Stimulated activated CD8-positive, alpha-beta memory T cell treated with anti-CD3 and anti-CD28 coated beads, Interleukin-15, amount 100 ng/mL, for 1 hour (primary cell): ENCODE measurements at regions not wholly inside any gene's neighbourhood (a gene's known extent, or its start where the extent isn't known, plus 50 kb on each side); places are given as distances from the start of the nearest gene placed in this dataset.
"Not testable (repeated sequence)": the region's sequence is repeated elsewhere in the genome, so short reads cannot be mapped to it uniquely, and the experiment has no call there.

ENCODE experiments used
- DNase-seq: peaks from one replicate; pipeline ENCODE4 v3.0.0-alpha.2; 2020; ENCODE audit warnings: low read depth

GRCh38 chr11:88061111-88061510 lies 114.1 kb downstream of the RAB38 start:
- DNase-seq: no peak

GRCh38 chr11:88059326-88059725 lies 115.9 kb downstream of the RAB38 start:
- no peak for DNase-seq

GRCh38 chr11:88051396-88051795 lies 123.8 kb downstream of the RAB38 start:
- DNase-seq: no peak

- no peak for DNase-seq
Observed at GRCh38 chr11:88050247-88050646, 125.0 kb downstream of the RAB38 start.

GRCh38 chr11:88045288-88045687 lies 130.0 kb downstream of the RAB38 start:
- not testable (repeated sequence) for DNase-seq

GRCh38 chr11:88044658-88045057 lies 130.6 kb downstream of the RAB38 start:
- not testable (repeated sequence) for DNase-seq

- DNase-seq: no peak
Observed at GRCh38 chr11:88043149-88043548, 132.1 kb downstream of the RAB38 start.

- no peak for DNase-seq
Observed at GRCh38 chr11:88042647-88043046, 132.6 kb downstream of the RAB38 start.

GRCh38 chr11:88042238-88042637 lies 133.0 kb downstream of the RAB38 start:
- no peak for DNase-seq

GRCh38 chr11:88041679-88042078 lies 133.6 kb downstream of the RAB38 start:
- no peak for DNase-seq

GRCh38 chr11:88040148-88040496 lies 135.1 kb downstream of the RAB38 start:
- no peak for DNase-seq

GRCh38 chr11:88039476-88040147 lies 135.6 kb downstream of the RAB38 start:
- DNase-seq: no peak

- no peak for DNase-seq
Observed at GRCh38 chr11:88038063-88038462, 137.2 kb downstream of the RAB38 start.

- DNase-seq: no peak
Observed at GRCh38 chr11:88036701-88037100, 138.5 kb downstream of the RAB38 start.

GRCh38 chr11:88035271-88035670 lies 140.0 kb downstream of the RAB38 start:
- DNase-seq: no peak

GRCh38 chr11:88017666-88018065 lies 157.6 kb downstream of the RAB38 start:
- DNase-seq: no peak

- peak; percentile 15 for DNase-seq
Observed at GRCh38 chr11:88016392-88017170, 158.7 kb downstream of the RAB38 start.

GRCh38 chr11:88015170-88015569 lies 160.1 kb downstream of the RAB38 start:
- DNase-seq: no peak

GRCh38 chr11:88013508-88014065 lies 161.7 kb downstream of the RAB38 start:
- no peak for DNase-seq

- no peak for DNase-seq
Observed at GRCh38 chr11:88012456-88012855, 162.8 kb downstream of the RAB38 start.

- DNase-seq: no peak
Observed at GRCh38 chr11:87976009-87976408, 199.2 kb downstream of the RAB38 start.

GRCh38 chr11:87974797-87975196 lies 200.4 kb downstream of the RAB38 start:
- DNase-seq: no peak

- DNase-seq: no peak
Observed at GRCh38 chr11:87972133-87972532, 203.1 kb downstream of the RAB38 start.
